ENCODE measurements at regions not wholly inside any gene's neighbourhood (a gene's known extent, or its start where the extent isn't known, plus 50 kb on each side); places are given as distances from the start of the nearest gene placed in this dataset.

GRCh38 chr18:41058351-41059125, 896.5 kb upstream of the PIK3C3 start:
- TF ChIP-seq GABPA (IDR thresholded peaks at IDR 0.05; ENCODE audit: low read depth) (no peak), NFXL1 (IDR thresholded peaks at IDR 0.05; ENCODE audit: borderline replicate concordance) (no peak), ZNF592 (IDR thresholded peaks at IDR 0.05) (no peak), HCFC1 (IDR thresholded peaks at IDR 0.05; ENCODE audit: low read length) (no peak)

Data from GM12878 (cell line).